Gastroesophageal sphincter (tissue), 3 donors: ENCODE measurements at regions not wholly inside any gene's neighbourhood (a gene's known extent, or its start where the extent isn't known, plus 50 kb on each side); places are given as distances from the start of the nearest gene placed in this dataset.
"Not testable (repeated sequence)": the region's sequence is repeated elsewhere in the genome, so short reads cannot be mapped to it uniquely, and the experiment has no call there.

Experiments
- EP300 ChIP-seq: sonication (generic); formaldehyde crosslinking; IDR thresholded peaks from one replicate; pipeline ENCODE4 v1.6.1; 2017; ENCODE audit warnings: antibody characterized with exemption, mild to moderate bottlenecking
- POLR2A ChIP-seq, 2 donors: fragments of 450-650 bp; IDR thresholded peaks; one replicate each; pipeline ENCODE4 v1.6.1; 2017; ENCODE audit warnings: antibody characterized with exemption in 2 of 2, mild to moderate bottlenecking in 2 of 2, moderate library complexity in 1 of 2
- POLR2AphosphoS5 ChIP-seq: sonication (generic); formaldehyde crosslinking; IDR thresholded peaks from one replicate; pipeline ENCODE4 v1.6.1; 2017; ENCODE audit warnings: antibody characterized with exemption
- TF ChIP-seq, protein P1 (sequence below), 4 experiments: fragments of 200-600 bp in 2 of 4; fragments of 450-650 bp in 2 of 4; sonication (generic) in 1 of 4; IDR thresholded peaks; one replicate each; pipeline ENCODE4 v1.5.1; 2017 to 2019; ENCODE audit warnings: antibody characterized with exemption in 4 of 4, mild to moderate bottlenecking in 2 of 4, moderate library complexity in 2 of 4

DNA sequence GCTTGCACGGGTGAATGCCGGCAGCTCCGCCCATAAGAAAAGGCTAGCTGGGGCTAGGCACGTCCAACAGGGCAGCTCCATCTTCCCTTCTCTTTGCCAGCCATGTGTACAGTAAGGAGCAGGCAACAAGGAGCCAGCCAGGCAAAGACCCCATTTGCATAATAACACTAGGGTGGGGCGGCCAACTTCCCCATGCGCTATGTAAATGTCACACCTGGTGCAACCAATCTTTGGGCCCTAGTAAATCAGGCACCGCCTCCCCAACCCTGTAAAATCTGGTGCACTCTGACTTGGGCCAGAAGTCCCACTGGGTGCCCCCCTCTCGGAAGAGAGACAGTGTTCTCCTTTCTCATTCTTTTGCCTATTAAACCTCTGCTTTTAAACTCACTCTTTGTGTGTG is 115.2 kb downstream of the NPIPA7 start:
- TF ChIP-seq, protein P1, sequence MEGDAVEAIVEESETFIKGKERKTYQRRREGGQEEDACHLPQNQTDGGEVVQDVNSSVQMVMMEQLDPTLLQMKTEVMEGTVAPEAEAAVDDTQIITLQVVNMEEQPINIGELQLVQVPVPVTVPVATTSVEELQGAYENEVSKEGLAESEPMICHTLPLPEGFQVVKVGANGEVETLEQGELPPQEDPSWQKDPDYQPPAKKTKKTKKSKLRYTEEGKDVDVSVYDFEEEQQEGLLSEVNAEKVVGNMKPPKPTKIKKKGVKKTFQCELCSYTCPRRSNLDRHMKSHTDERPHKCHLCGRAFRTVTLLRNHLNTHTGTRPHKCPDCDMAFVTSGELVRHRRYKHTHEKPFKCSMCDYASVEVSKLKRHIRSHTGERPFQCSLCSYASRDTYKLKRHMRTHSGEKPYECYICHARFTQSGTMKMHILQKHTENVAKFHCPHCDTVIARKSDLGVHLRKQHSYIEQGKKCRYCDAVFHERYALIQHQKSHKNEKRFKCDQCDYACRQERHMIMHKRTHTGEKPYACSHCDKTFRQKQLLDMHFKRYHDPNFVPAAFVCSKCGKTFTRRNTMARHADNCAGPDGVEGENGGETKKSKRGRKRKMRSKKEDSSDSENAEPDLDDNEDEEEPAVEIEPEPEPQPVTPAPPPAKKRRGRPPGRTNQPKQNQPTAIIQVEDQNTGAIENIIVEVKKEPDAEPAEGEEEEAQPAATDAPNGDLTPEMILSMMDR (IDR thresholded peaks at IDR 0.05) = not testable (repeated sequence)
- TF ChIP-seq POLR2AphosphoS5; EP300; POLR2A (IDR thresholded peaks at IDR 0.05): not testable (repeated sequence)
